Gastroesophageal sphincter (tissue), 3 donors: ENCODE measurements at regions not wholly inside any gene's neighbourhood (a gene's known extent, or its start where the extent isn't known, plus 50 kb on each side); places are given as distances from the start of the nearest gene placed in this dataset.
"Not testable (repeated sequence)": the region's sequence is repeated elsewhere in the genome, so short reads cannot be mapped to it uniquely, and the experiment has no call there.

ENCODE experiments used
- CTCF ChIP-seq, 4 experiments: fragments of 200-600 bp in 2 of 4; fragments of 450-650 bp in 2 of 4; sonication (generic) in 1 of 4; IDR thresholded peaks; one replicate each; pipeline ENCODE4 v1.5.1; 2017 to 2019; ENCODE audit warnings: antibody characterized with exemption in 4 of 4, mild to moderate bottlenecking in 2 of 4, moderate library complexity in 2 of 4
- EP300 ChIP-seq: sonication (generic); formaldehyde crosslinking; IDR thresholded peaks from one replicate; pipeline ENCODE4 v1.6.1; 2017; ENCODE audit warnings: antibody characterized with exemption, mild to moderate bottlenecking
- POLR2A ChIP-seq, 2 donors: fragments of 450-650 bp; IDR thresholded peaks; one replicate each; pipeline ENCODE4 v1.6.1; 2017; ENCODE audit warnings: antibody characterized with exemption in 2 of 2, mild to moderate bottlenecking in 2 of 2, moderate library complexity in 1 of 2

GRCh38 chr1:101114128-101114527 is 88.5 kb upstream of the DPH5 start:
- not testable (repeated sequence) for TF ChIP-seq POLR2A (IDR thresholded peaks at IDR 0.05); CTCF (IDR thresholded peaks at IDR 0.05); EP300
